PC-9 (cell line): ENCODE measurements at regions not wholly inside any gene's neighbourhood (a gene's known extent, or its start where the extent isn't known, plus 50 kb on each side); places are given as distances from the start of the nearest gene placed in this dataset.
"Not testable (repeated sequence)": the region's sequence is repeated elsewhere in the genome, so short reads cannot be mapped to it uniquely, and the experiment has no call there.

Source experiments
- CTCF ChIP-seq: fragments of 200-600 bp; sonication (generic); conservative IDR thresholded peaks from 2 replicates; pipeline ENCODE4 v1.6.1; 2017; ENCODE audit warnings: mixed run types, antibody characterized with exemption, mild to moderate bottlenecking, moderate library complexity
- EZH2 ChIP-seq: fragments of 200-600 bp; sonication (generic); IDR thresholded peaks from 2 replicates; pipeline ENCODE4 v1.8.0; 2017; ENCODE audit warnings: antibody characterized with exemption, low read depth

GRCh38 chr1:234810726-234811125 is 200.7 kb upstream of the IRF2BP2 start:
- TF ChIP-seq CTCF, EZH2: not testable (repeated sequence)
